ENCODE measurements at regions not wholly inside any gene's neighbourhood (a gene's known extent, or its start where the extent isn't known, plus 50 kb on each side); places are given as distances from the start of the nearest gene placed in this dataset.
A peak's percentile ranks its signal among the peaks of the same experiment; 100 is the strongest.

- ATAC-seq (no peak), DNase-seq (no peak)
- Histone ChIP-seq H3K9me3 (no peaks in the 10 kb centered on the region), H3K36me3 (replicated peaks in 1 of 2; ENCODE audit: insufficient read depth in 1 of 2, low read depth in 2 of 2) (no peaks in the 10 kb centered on the region), H3K4me1 (no peaks in the 10 kb centered on the region), H3K4me3 (no peak overlapping the region), H3K27me3 (no peaks in the 10 kb centered on the region), H3K27ac (no peak overlapping the region)
- no peak for TF ChIP-seq POLR2A (IDR thresholded peaks at IDR 0.05)
- TF ChIP-seq CTCF (IDR thresholded peaks at IDR 0.05), result no peak
- 79 to 91% methylated on average over 3 of the region's 3 CpGs for WGBS, 2 donors
- intact Hi-C loops (cut with DNase I), result no loop called here
Measured at GRCh38 chr1:199854686-199855321, 172.7 kb upstream of the NR5A2 start.

GRCh38 chr1:199855580-199855979 is 171.9 kb upstream of the NR5A2 start:
- Histone ChIP-seq H3K27ac (no peak overlapping the region), H3K9me3 (no peaks in the 10 kb centered on the region), H3K4me1 (no peaks in the 10 kb centered on the region), H3K27me3 (no peaks in the 10 kb centered on the region), H3K4me3 (no peak overlapping the region), H3K36me3 (replicated peaks in 1 of 2; ENCODE audit: insufficient read depth in 1 of 2, low read depth in 2 of 2) (no peaks in the 10 kb centered on the region)
- TF ChIP-seq POLR2A (IDR thresholded peaks at IDR 0.05) (no peak), CTCF (IDR thresholded peaks at IDR 0.05) (no peak)
- intact Hi-C loops (cut with DNase I), result no loop called here
- DNase-seq, result no peak
- no peak for ATAC-seq
- WGBS, 2 donors, result 60 to 62% methylated on average over 4 of the region's 4 CpGs

- no peaks in the 10 kb centered on the region for H3K27me3 ChIP-seq
- DNase-seq (no peak), ATAC-seq (no peak)
- no peaks in the 10 kb centered on the region for H3K9me3 ChIP-seq
- 54 to 69% methylated on average over 4 of the region's 4 CpGs for WGBS, 2 donors
- no peaks in the 10 kb centered on the region for H3K4me1 ChIP-seq
- TF ChIP-seq CTCF (IDR thresholded peaks at IDR 0.05) (no peak), POLR2A (IDR thresholded peaks at IDR 0.05) (no peak)
- H3K27ac ChIP-seq, result no peak overlapping the region
- intact Hi-C loops (cut with DNase I), result no loop called here
- no peaks in the 10 kb centered on the region for H3K36me3 ChIP-seq (replicated peaks in 1 of 2; ENCODE audit: insufficient read depth in 1 of 2, low read depth in 2 of 2)
- no peak overlapping the region for H3K4me3 ChIP-seq
Measured at GRCh38 chr1:199856216-199856780, 171.2 kb upstream of the NR5A2 start.

- TF ChIP-seq POLR2A (IDR thresholded peaks at IDR 0.05) (no peak), CTCF (IDR thresholded peaks at IDR 0.05) (no peak)
- Histone ChIP-seq H3K27me3 (no peaks in the 10 kb centered on the region), H3K9me3 (no peaks in the 10 kb centered on the region), H3K36me3 (replicated peaks in 1 of 2; ENCODE audit: insufficient read depth in 1 of 2, low read depth in 2 of 2) (no peaks in the 10 kb centered on the region), H3K4me3 (no peak overlapping the region), H3K4me1 (no peaks in the 10 kb centered on the region), H3K27ac (peak overlapping the region in 1 of 4 donors; percentile 48)
- DNase-seq (no peak), ATAC-seq (no peak)
- 56 to 66% methylated on average over 4 of the region's 4 CpGs for WGBS, 2 donors
- intact Hi-C loops (cut with DNase I), result no loop called here
Measured at GRCh38 chr1:199857108-199857507, 170.4 kb upstream of the NR5A2 start.

- TF ChIP-seq CTCF (IDR thresholded peaks at IDR 0.05) (no peak), POLR2A (IDR thresholded peaks at IDR 0.05) (no peak)
- intact Hi-C loops (cut with DNase I), result no loop called here
- no peak for ATAC-seq
- H3K4me1 ChIP-seq, result no peaks in the 10 kb centered on the region
- H3K36me3 ChIP-seq (replicated peaks in 1 of 2; ENCODE audit: insufficient read depth in 1 of 2, low read depth in 2 of 2), result no peaks in the 10 kb centered on the region
- WGBS, 2 donors, result 86 to 88% methylated on average over 1 of the region's 1 CpG
- H3K27ac ChIP-seq, result peak overlapping the region in 1 of 4 donors; percentile 48
- no peak for DNase-seq
- H3K27me3 ChIP-seq, result no peaks in the 10 kb centered on the region
- H3K4me3 ChIP-seq, result no peak overlapping the region
- no peaks in the 10 kb centered on the region for H3K9me3 ChIP-seq
Measured at GRCh38 chr1:199857516-199857915, 170.0 kb upstream of the NR5A2 start.
